Cardiac fibroblast (primary cell): ENCODE measurements at regions not wholly inside any gene's neighbourhood (a gene's known extent, or its start where the extent isn't known, plus 50 kb on each side); places are given as distances from the start of the nearest gene placed in this dataset.
A peak's percentile ranks its signal among the peaks of the same experiment; 100 is the strongest.
"Not testable (repeated sequence)": the region's sequence is repeated elsewhere in the genome, so short reads cannot be mapped to it uniquely, and the experiment has no call there.

Source experiments
- DNase-seq, 2 donors: peaks; one replicate each; pipeline versions ENCODE4 v3.0.0 to v3.0.0-alpha.2; 2010; ENCODE audit warnings: low read depth in 2 of 2
- H3K4me3 ChIP-seq, 2 donors: replicated peaks in 1 of 2; 1 replicate in 1 of 2; 2 replicates in 1 of 2; pipeline ENCODE4 v1.5.1; 2011; ENCODE audit warnings: low read depth in 2 of 2, low read length in 2 of 2, mild to moderate bottlenecking in 2 of 2, moderate library complexity in 1 of 2
- CTCF ChIP-seq: IDR thresholded peaks from one replicate; pipeline ENCODE4 v1.5.1; 2011; ENCODE audit warnings: low read depth, mild to moderate bottlenecking, low read length, inconsistent platforms

DNA sequence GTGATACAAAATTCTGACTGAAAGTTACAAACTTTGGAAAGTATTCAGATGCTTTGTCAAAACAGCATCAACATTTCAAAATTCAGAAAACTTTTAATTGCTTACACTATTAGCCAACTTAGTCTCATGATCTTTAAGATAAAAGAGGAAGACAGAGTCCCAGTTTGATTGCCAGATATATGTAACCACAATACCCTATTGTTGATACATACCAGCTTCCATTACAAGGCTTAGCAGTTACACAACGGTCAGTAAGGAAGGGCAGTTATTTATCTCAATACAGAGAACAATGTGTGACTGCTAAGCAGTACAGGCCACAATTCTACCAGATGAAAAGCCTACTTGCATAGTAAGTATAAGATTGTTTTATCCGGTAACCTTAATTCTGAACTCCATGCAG is 138.4 kb downstream of the SPANXN3 start:
- DNase-seq, result peak in 1 of 2 donors; percentile 0
- no peak for TF ChIP-seq CTCF
- no peak overlapping the region for H3K4me3 ChIP-seq

DNA sequence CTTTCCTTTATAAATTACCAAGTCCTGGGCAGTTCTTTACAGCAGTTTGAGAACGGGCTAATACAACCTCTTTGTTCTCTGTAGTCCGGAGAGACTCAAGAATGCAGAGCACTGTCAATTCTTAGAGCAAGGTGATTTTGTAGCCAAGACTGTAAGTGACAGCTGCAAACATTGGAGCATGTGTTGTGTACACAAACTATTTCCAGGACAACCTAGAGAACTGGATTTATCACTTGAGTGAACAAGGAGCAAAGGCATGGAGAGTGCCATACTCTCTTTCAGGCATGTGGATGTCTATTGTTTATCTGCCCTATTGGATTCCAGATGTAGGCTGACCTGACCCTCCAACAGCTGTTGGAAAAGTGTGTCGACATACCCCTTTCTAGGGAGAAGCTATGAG is 153.9 kb downstream of the SPANXN3 start:
- no peak for TF ChIP-seq CTCF
- DNase-seq, result no peak
- no peak overlapping the region for H3K4me3 ChIP-seq

GRCh38 chrX:143340190-143340589 is 177.1 kb downstream of the SPANXN3 start:
- H3K4me3 ChIP-seq, result no peak overlapping the region
- TF ChIP-seq CTCF, result no peak
- DNase-seq, result no peak

- DNase-seq, result peak in 1 of 2 donors; percentile 59
- no peak overlapping the region for H3K4me3 ChIP-seq
- TF ChIP-seq CTCF, result no peak
These were observed 181.0 kb downstream of the SPANXN3 start for GRCh38 chrX:143336261-143336660.

GRCh38 chrX:143319526-143319925 is 197.7 kb downstream of the SPANXN3 start:
- TF ChIP-seq CTCF, result no peak
- no peak for DNase-seq
- H3K4me3 ChIP-seq, result no peak overlapping the region

DNA sequence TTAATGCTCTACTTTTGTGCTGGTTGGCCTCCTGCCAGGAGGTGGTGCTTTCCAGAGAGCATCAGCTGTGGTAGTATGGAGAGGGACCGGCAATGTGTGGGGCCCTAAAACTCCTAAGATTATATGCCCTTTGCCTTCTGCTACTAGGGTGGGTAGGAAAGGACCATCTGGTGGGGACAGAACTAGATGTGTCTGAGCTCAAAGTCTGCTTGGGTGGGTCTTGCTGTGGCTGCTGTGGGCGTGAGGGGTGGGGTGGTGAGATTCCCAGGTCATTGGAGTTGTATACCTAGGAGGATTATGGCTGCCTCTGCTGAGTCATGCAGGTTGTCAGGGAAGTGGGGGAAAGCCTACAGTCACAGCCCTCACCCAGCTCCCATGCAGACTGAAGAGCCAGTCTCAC is 198.4 kb downstream of the SPANXN3 start:
- not testable (repeated sequence) for DNase-seq, H3K4me3 ChIP-seq

- no peak for TF ChIP-seq CTCF
- no peak overlapping the region for H3K4me3 ChIP-seq
- DNase-seq, result no peak
These were observed 210.0 kb downstream of the SPANXN3 start for GRCh38 chrX:143306991-143307937.
